H9 (cell line): ENCODE measurements at regions not wholly inside any gene's neighbourhood (a gene's known extent, or its start where the extent isn't known, plus 50 kb on each side); places are given as distances from the start of the nearest gene placed in this dataset.

Source experiments
- DNase-seq: peaks from one replicate; pipeline ENCODE4 v3.0.0-alpha.2; 2017
- H2AFZ ChIP-seq: one replicate; pipeline ENCODE4 v1.6.1; 2013; ENCODE audit warnings: mild to moderate bottlenecking, low read length, control low read depth, moderate library complexity
- H2AK5ac ChIP-seq: 2 replicates; pipeline ENCODE4 v1.6.1; 2013; ENCODE audit warnings: low read length, control low read depth, mixed read lengths; ENCODE audit not compliant: insufficient read length
- H2BK120ac ChIP-seq: one replicate; pipeline ENCODE4 v1.6.1; 2013; ENCODE audit warnings: low read depth, mild to moderate bottlenecking, low read length, control low read depth, inconsistent platforms; ENCODE audit not compliant: poor library complexity, severe bottlenecking
- H2BK12ac ChIP-seq: 2 replicates; pipeline ENCODE4 v1.6.1; 2013; ENCODE audit warnings: low read length, control low read depth, mixed read lengths, low read depth; ENCODE audit not compliant: insufficient read length
- H2BK15ac ChIP-seq: 2 replicates; pipeline ENCODE4 v1.6.1; 2013; ENCODE audit warnings: low read depth, low read length, control low read depth
- H2BK20ac ChIP-seq: one replicate; pipeline ENCODE4 v1.6.1; 2013; ENCODE audit warnings: low read depth, mild to moderate bottlenecking, low read length, control low read depth, inconsistent platforms; ENCODE audit not compliant: poor library complexity, severe bottlenecking
- H2BK5ac ChIP-seq: 2 replicates; pipeline ENCODE4 v1.6.1; 2013; ENCODE audit warnings: low read length, control low read depth, mixed read lengths; ENCODE audit not compliant: insufficient read length
- H3K14ac ChIP-seq: 2 replicates; pipeline ENCODE4 v1.6.1; 2013; ENCODE audit warnings: low read length, control low read depth; ENCODE audit not compliant: insufficient read depth
- H3K18ac ChIP-seq: 2 replicates; pipeline ENCODE4 v1.6.1; 2013; ENCODE audit warnings: low read depth, mild to moderate bottlenecking, mixed read lengths, low read length, control low read depth; ENCODE audit not compliant: insufficient read length
- H3K23ac ChIP-seq: 2 replicates; pipeline ENCODE4 v1.6.1; 2013; ENCODE audit warnings: low read length, control low read depth, mixed read lengths, low read depth; ENCODE audit not compliant: insufficient read length
- H3K23me2 ChIP-seq: 2 replicates; pipeline ENCODE4 v1.6.1; 2013; ENCODE audit warnings: low read depth, mild to moderate bottlenecking, mixed read lengths, low read length, control low read depth; ENCODE audit not compliant: insufficient read length, poor library complexity, severe bottlenecking
- H3K27ac ChIP-seq: 2 replicates; pipeline ENCODE4 v1.5.1; 2013; ENCODE audit warnings: low read length, control low read depth, mixed read lengths, low read depth; ENCODE audit not compliant: insufficient read length
- H3K27me3 ChIP-seq: 2 replicates; pipeline ENCODE4 v1.6.1; 2013; ENCODE audit warnings: low read length, control low read depth, inconsistent platforms; ENCODE audit not compliant: insufficient read depth
- H3K4ac ChIP-seq: 2 replicates; pipeline ENCODE4 v1.6.1; 2013; ENCODE audit warnings: low read depth, mild to moderate bottlenecking, control low read depth, inconsistent platforms, low read length, moderate library complexity
- H3K4me1 ChIP-seq: 2 replicates; pipeline ENCODE4 v1.6.1; 2013; ENCODE audit warnings: low read length, control low read depth, inconsistent platforms; ENCODE audit not compliant: insufficient read depth
- H3K4me2 ChIP-seq: 2 replicates; pipeline ENCODE4 v1.6.1; 2013; ENCODE audit warnings: low read length, control low read depth, mixed read lengths; ENCODE audit not compliant: insufficient read length, insufficient read depth
- H3K56ac ChIP-seq: 2 replicates; pipeline ENCODE4 v1.6.1; 2013; ENCODE audit warnings: low read depth, mild to moderate bottlenecking, mixed read lengths, low read length, control low read depth; ENCODE audit not compliant: insufficient read length
- H3K79me1 ChIP-seq: 2 replicates; pipeline ENCODE4 v1.6.1; 2013; ENCODE audit warnings: low read depth, mild to moderate bottlenecking, moderate library complexity, low read length, control low read depth, inconsistent platforms; ENCODE audit not compliant: insufficient read depth, poor library complexity, severe bottlenecking
- H3K79me2 ChIP-seq: 2 replicates; pipeline ENCODE4 v1.6.1; 2013; ENCODE audit warnings: low read length, control low read depth, inconsistent platforms; ENCODE audit not compliant: insufficient read depth
- H3K9ac ChIP-seq: 2 replicates; pipeline ENCODE4 v1.6.1; 2013; ENCODE audit warnings: low read length, control low read depth, mixed read lengths; ENCODE audit not compliant: insufficient read length; ENCODE audit errors: extremely low read depth
- H3K9me3 ChIP-seq: one replicate; pipeline ENCODE4 v1.6.1; 2013; ENCODE audit warnings: low read depth, low read length, inconsistent platforms; ENCODE audit not compliant: control insufficient read depth
- H3T11ph ChIP-seq: one replicate; pipeline ENCODE4 v1.6.1; 2013; ENCODE audit warnings: mild to moderate bottlenecking, low read length, control low read depth, inconsistent platforms
- H4K20me1 ChIP-seq: one replicate; pipeline ENCODE4 v1.6.1; 2013; ENCODE audit not compliant: control insufficient read depth, insufficient read length, insufficient read depth
- H4K5ac ChIP-seq: 2 replicates; pipeline ENCODE4 v1.6.1; 2013; ENCODE audit warnings: low read depth, mild to moderate bottlenecking, mixed read lengths, low read length, control low read depth; ENCODE audit not compliant: insufficient read length
- H4K8ac ChIP-seq: replicated peaks from 2 replicates; pipeline ENCODE4 v1.6.1; 2013; ENCODE audit warnings: low read length, control low read depth, mixed read lengths, low read depth; ENCODE audit not compliant: insufficient read length
- H4K91ac ChIP-seq: 2 replicates; pipeline ENCODE4 v1.6.1; 2013; ENCODE audit warnings: low read depth, mild to moderate bottlenecking, moderate library complexity, mixed read lengths, low read length, control low read depth; ENCODE audit not compliant: insufficient read length
- H3K27ac Mint-ChIP-seq, 3 experiments: 2 replicates in 2 of 3; 3 replicates in 1 of 3; pipeline ENCODE4 v1.8.0; 2020 to 2021; ENCODE audit warnings: mixed read lengths in 3 of 3, mild to moderate bottlenecking in 1 of 3, moderate library complexity in 1 of 3
- H3K27me3 Mint-ChIP-seq: 2 replicates; pipeline ENCODE4 v1.8.0; 2021; ENCODE audit warnings: low read depth, mild to moderate bottlenecking, moderate library complexity, mixed read lengths
- H3K36me3 Mint-ChIP-seq, 3 experiments: 2 replicates in 2 of 3; 3 replicates in 1 of 3; pipeline ENCODE4 v1.8.0; 2020 to 2021; ENCODE audit warnings: low read depth in 3 of 3, mixed read lengths in 3 of 3; ENCODE audit not compliant: insufficient read depth in 1 of 3
- H3K4me1 Mint-ChIP-seq, 2 experiments: 2 replicates each; pipeline ENCODE4 v1.8.0; 2020; ENCODE audit warnings: mixed read lengths in 2 of 2
- H3K4me3 Mint-ChIP-seq, 2 experiments: 2 replicates in 1 of 2; 3 replicates in 1 of 2; pipeline ENCODE4 v1.8.0; 2020 to 2021; ENCODE audit warnings: mild to moderate bottlenecking in 2 of 2, mixed read lengths in 2 of 2, moderate library complexity in 1 of 2
- H3K9me3 Mint-ChIP-seq, 2 experiments: 2 replicates in 1 of 2; 3 replicates in 1 of 2; pipeline ENCODE4 v1.8.0; 2020; ENCODE audit warnings: mild to moderate bottlenecking in 2 of 2, mixed read lengths in 2 of 2, moderate library complexity in 1 of 2
- CTCF ChIP-seq: fragments of 200-600 bp; sonication (generic); conservative IDR thresholded peaks from 3 replicates; pipeline ENCODE4 v1.8.0; 2021; ENCODE audit warnings: antibody characterized with exemption, mild to moderate bottlenecking
- WGBS: extraction: QIAGEN DNeasy Blood & Tissue Kit; methylation state at CpG from one replicate; pipeline ENCODE4 v1.1.7; 2013; ENCODE audit warnings: missing lambda C conversion rate, low lambda C conversion rate, mixed read lengths; ENCODE audit not compliant: insufficient read length; ENCODE audit errors: extremely low coverage; 5-methylcytosine and 5-hydroxymethylcytosine counted together

- H3T11ph ChIP-seq = no peak overlapping the region
- no peak overlapping the region for H4K5ac ChIP-seq
- H3K18ac ChIP-seq = no peak overlapping the region
- H4K20me1 ChIP-seq = no peaks in the 10 kb centered on the region
- no peak overlapping the region for H4K8ac ChIP-seq
- H3K9me3 ChIP-seq = peaks cover 76% of the 10 kb centered on the region
- H2BK12ac ChIP-seq = no peak overlapping the region
- no peaks in the 10 kb centered on the region for H3K79me2 ChIP-seq
- no peak overlapping the region for H2BK5ac ChIP-seq
- no peaks in the 10 kb centered on the region for H3K4me1 Mint-ChIP-seq
- no peaks in the 10 kb centered on the region for H3K27me3 ChIP-seq
- no peak overlapping the region for H3K4me2 ChIP-seq
- no peak overlapping the region; a peak in 1 of 7 replicates for H3K27ac Mint-ChIP-seq
- H4K91ac ChIP-seq = no peak overlapping the region
- TF ChIP-seq CTCF = no peak
- H3K23me2 ChIP-seq = no peaks in the 10 kb centered on the region
- no peak overlapping the region for H2AFZ ChIP-seq
- H3K36me3 Mint-ChIP-seq = peaks cover 2 to 24% (median 4%) of the 10 kb centered on the region in 3 experiments; a peak in 3 of 7 replicates
- no peak overlapping the region for H2BK15ac ChIP-seq
- no peak for DNase-seq
- H3K4ac ChIP-seq = no peak overlapping the region
- H3K14ac ChIP-seq = no peak overlapping the region
- H3K9ac ChIP-seq = no peak overlapping the region
- no peak overlapping the region for H2BK120ac ChIP-seq
- no peak overlapping the region for H3K56ac ChIP-seq
- H3K79me1 ChIP-seq = no peaks in the 10 kb centered on the region
- no peak overlapping the region for H3K23ac ChIP-seq
- H3K4me1 ChIP-seq = no peaks in the 10 kb centered on the region
- peaks cover 10% of the 10 kb centered on the region for H3K27me3 Mint-ChIP-seq
- peaks cover 13 to 79% of the 10 kb centered on the region in 2 experiments for H3K9me3 Mint-ChIP-seq
- no peak overlapping the region for H3K27ac ChIP-seq
- no peak overlapping the region for H2AK5ac ChIP-seq
- H3K4me3 Mint-ChIP-seq = no peak overlapping the region
- WGBS = no CpG with 5 or more reads among the region's 36 CpGs
- H2BK20ac ChIP-seq = no peak overlapping the region
These were observed 90.1 kb upstream of the ACTRT2 start for GRCh38 chr1:2930913-2931723.
